ENCODE measurements at regions not wholly inside any gene's neighbourhood (a gene's known extent, or its start where the extent isn't known, plus 50 kb on each side); places are given as distances from the start of the nearest gene placed in this dataset.

- no peak overlapping the region for H3K4me3 Mint-ChIP-seq (ENCODE audit: unreplicated experiment)
- no peak overlapping the region for H3K27ac Mint-ChIP-seq (ENCODE audit: unreplicated experiment)
- H3K9me3 Mint-ChIP-seq (ENCODE audit: unreplicated experiment), result no peaks in the 10 kb centered on the region
- no peaks in the 10 kb centered on the region for H3K4me1 Mint-ChIP-seq (ENCODE audit: unreplicated experiment)
- H3K36me3 Mint-ChIP-seq (ENCODE audit: low read depth, unreplicated experiment), result no peaks in the 10 kb centered on the region
- H3K27me3 Mint-ChIP-seq (ENCODE audit: unreplicated experiment), result no peaks in the 10 kb centered on the region
- TF ChIP-seq CTCF (IDR thresholded peaks at IDR 0.05; ENCODE audit: unreplicated experiment), result no peak
- no peak for DNase-seq (ENCODE audit: low spot score)
Measured at GRCh38 chr13:42688821-42689220, 92.6 kb upstream of the FAM216B start.

GRCh38 chr13:42696191-42696590, 85.2 kb upstream of the FAM216B start:
- Mint-ChIP-seq H3K4me3 (ENCODE audit: unreplicated experiment) (no peak overlapping the region), H3K27me3 (ENCODE audit: unreplicated experiment) (no peaks in the 10 kb centered on the region), H3K9me3 (ENCODE audit: unreplicated experiment) (no peaks in the 10 kb centered on the region), H3K27ac (ENCODE audit: unreplicated experiment) (no peak overlapping the region), H3K4me1 (ENCODE audit: unreplicated experiment) (peaks cover 15% of the 10 kb centered on the region), H3K36me3 (ENCODE audit: low read depth, unreplicated experiment) (no peaks in the 10 kb centered on the region)
- TF ChIP-seq CTCF (IDR thresholded peaks at IDR 0.05; ENCODE audit: unreplicated experiment), result no peak
- DNase-seq (ENCODE audit: low spot score), result no peak

- Mint-ChIP-seq H3K27ac (ENCODE audit: unreplicated experiment) (no peak overlapping the region), H3K27me3 (ENCODE audit: unreplicated experiment) (no peaks in the 10 kb centered on the region)
Measured at GRCh38 chr13:42699912-42700311, 81.5 kb upstream of the FAM216B start.

GRCh38 chr13:42702716-42703115, 78.7 kb upstream of the FAM216B start:
- H3K27me3 Mint-ChIP-seq (ENCODE audit: unreplicated experiment), result no peaks in the 10 kb centered on the region
- H3K36me3 Mint-ChIP-seq (ENCODE audit: low read depth, unreplicated experiment), result no peaks in the 10 kb centered on the region
- H3K4me3 Mint-ChIP-seq (ENCODE audit: unreplicated experiment), result no peak overlapping the region
- no peak for DNase-seq (ENCODE audit: low spot score)
- no peaks in the 10 kb centered on the region for H3K9me3 Mint-ChIP-seq (ENCODE audit: unreplicated experiment)
- no peak overlapping the region for H3K27ac Mint-ChIP-seq (ENCODE audit: unreplicated experiment)
- peaks cover 26% of the 10 kb centered on the region for H3K4me1 Mint-ChIP-seq (ENCODE audit: unreplicated experiment)
- no peak for TF ChIP-seq CTCF (IDR thresholded peaks at IDR 0.05; ENCODE audit: unreplicated experiment)

More at GRCh38 chr13:42699912-42700311, 81.5 kb upstream of the FAM216B start:
- Mint-ChIP-seq H3K4me1 (ENCODE audit: unreplicated experiment) (peaks cover 26% of the 10 kb centered on the region), H3K36me3 (ENCODE audit: low read depth, unreplicated experiment) (no peaks in the 10 kb centered on the region), H3K4me3 (ENCODE audit: unreplicated experiment) (no peak overlapping the region), H3K9me3 (ENCODE audit: unreplicated experiment) (no peaks in the 10 kb centered on the region)
- TF ChIP-seq CTCF (IDR thresholded peaks at IDR 0.05; ENCODE audit: unreplicated experiment), result no peak
- no peak for DNase-seq (ENCODE audit: low spot score)

- Mint-ChIP-seq H3K9me3 (ENCODE audit: unreplicated experiment) (no peaks in the 10 kb centered on the region), H3K4me3 (ENCODE audit: unreplicated experiment) (no peak overlapping the region), H3K4me1 (ENCODE audit: unreplicated experiment) (peaks cover 18% of the 10 kb centered on the region), H3K27me3 (ENCODE audit: unreplicated experiment) (no peaks in the 10 kb centered on the region), H3K27ac (ENCODE audit: unreplicated experiment) (peak overlapping the region; percentile 62), H3K36me3 (ENCODE audit: low read depth, unreplicated experiment) (no peaks in the 10 kb centered on the region)
- TF ChIP-seq CTCF (IDR thresholded peaks at IDR 0.05; ENCODE audit: unreplicated experiment), result no peak
- DNase-seq (ENCODE audit: low spot score), result no peak
Measured at GRCh38 chr13:42703740-42704139, 77.6 kb upstream of the FAM216B start.
